ENCODE measurements at regions not wholly inside any gene's neighbourhood (a gene's known extent, or its start where the extent isn't known, plus 50 kb on each side); places are given as distances from the start of the nearest gene placed in this dataset.

DNA sequence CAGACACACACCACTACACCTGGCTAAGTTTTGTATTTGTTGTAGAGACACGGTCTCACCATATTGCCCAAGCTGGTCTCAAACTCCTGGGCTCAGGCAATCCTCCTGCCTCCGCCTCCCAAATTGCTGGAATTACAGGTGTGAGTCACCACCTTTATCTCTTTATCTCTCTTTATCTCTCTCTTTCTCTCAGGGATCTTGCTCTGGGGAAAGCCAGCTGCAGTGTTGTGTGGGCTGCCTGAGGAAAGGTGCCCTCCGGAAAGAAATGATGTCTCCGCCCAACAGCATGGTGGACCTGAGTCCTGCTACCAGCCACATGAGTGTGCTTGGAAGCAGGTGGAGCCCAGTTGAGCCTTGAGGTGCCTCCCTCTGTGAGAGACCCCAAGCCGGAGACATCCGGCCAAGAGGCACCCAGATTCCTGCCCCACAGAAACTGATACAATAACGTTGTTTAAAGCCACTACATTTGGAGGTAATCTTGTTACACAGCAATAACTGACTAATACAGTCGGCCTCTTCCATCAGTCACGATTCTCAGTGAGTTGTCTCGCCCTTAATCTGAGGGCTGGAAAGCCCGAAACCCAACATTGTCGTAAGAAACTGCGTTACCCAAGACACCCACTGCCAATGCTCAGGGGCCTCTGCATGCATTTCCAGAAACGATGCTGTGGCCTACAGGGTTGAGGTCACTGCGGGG is 68.0 kb upstream of the RPH3AL start:
- Histone ChIP-seq H3K14ac (ENCODE audit: insufficient read length) (no peak overlapping the region), H4K5ac (ENCODE audit: insufficient read length, low read depth, low read length) (no peak overlapping the region), H3K4ac (replicated peaks; ENCODE audit: insufficient read length, low read depth, low read length) (no peak overlapping the region), H3K4me2 (ENCODE audit: insufficient read depth in 1 of 2, low read depth in 2 of 2, low read length in 2 of 2) (no peak overlapping the region), H3K56ac (replicated peaks; ENCODE audit: insufficient read length, low read depth, low read length) (no peak overlapping the region), H3K9me3 (ENCODE audit: insufficient read depth in 2 of 2, low read depth in 1 of 2, low read length in 1 of 2) (no peaks in the 10 kb centered on the region), H3K9ac (replicated peaks in 1 of 4; ENCODE audit: extremely low read depth in 1 of 4, low read depth in 3 of 4, low read length in 3 of 4) (no peak overlapping the region), H3K4me1 (replicated peaks in 1 of 4; ENCODE audit: control insufficient read depth in 3 of 4, insufficient read depth in 4 of 4, low read length in 3 of 4) (peaks cover 2 to 3% (median 3%) of the 10 kb centered on the region in 4 experiments; a peak in 6 of 7 replicates), H3K36me3 (ENCODE audit: control insufficient read depth in 2 of 4, insufficient read depth in 4 of 4, low read length in 3 of 4) (no peaks in the 10 kb centered on the region), H4K91ac (replicated peaks; ENCODE audit: insufficient read length, low read length) (no peak overlapping the region), H3K23ac (ENCODE audit: insufficient read length) (no peak overlapping the region), H2AK5ac (ENCODE audit: low read depth, low read length) (no peak overlapping the region), H4K8ac (ENCODE audit: extremely low read depth, insufficient read depth, low read length) (no peak overlapping the region), H3K4me3 (ENCODE audit: extremely low read depth in 1 of 4, insufficient read depth in 2 of 4, low read depth in 3 of 4, low read length in 4 of 4) (no peak overlapping the region), H2BK12ac (ENCODE audit: low read depth, low read length) (no peak overlapping the region), H2BK15ac (ENCODE audit: low read length) (0 out of 2 replicates have a peak overlapping the region, but pooled peaks have one; percentile 72), H2BK20ac (ENCODE audit: low read length) (peak overlapping the region; percentile 48; the same call in 1 of the 2 replicates), H2BK120ac (replicated peaks; ENCODE audit: low read depth, low read length) (no peak overlapping the region), H3K27ac (ENCODE audit: low read depth, low read length) (no peak overlapping the region), H3K23me2 (ENCODE audit: low read depth, low read length) (no peaks in the 10 kb centered on the region), H3K79me1 (ENCODE audit: low read depth, low read length) (no peaks in the 10 kb centered on the region), H2BK5ac (ENCODE audit: low read depth, low read length) (no peak overlapping the region), H2AFZ (ENCODE audit: low read length) (no peak overlapping the region), H4K20me1 (replicated peaks in 1 of 2; ENCODE audit: control insufficient read depth in 1 of 2, insufficient read depth in 2 of 2, low read length in 2 of 2) (no peaks in the 10 kb centered on the region), H3K18ac (ENCODE audit: extremely low read depth, low read length) (no peak overlapping the region), H3K79me2 (ENCODE audit: control insufficient read depth in 1 of 2, insufficient read depth in 2 of 2, low read length in 2 of 2) (no peaks in the 10 kb centered on the region), H3K27me3 (replicated peaks in 1 of 4; ENCODE audit: control insufficient read depth in 3 of 4, extremely low read depth in 1 of 4, insufficient read depth in 3 of 4, low read length in 3 of 4) (no peaks in the 10 kb centered on the region)
- FAIRE-seq (no peak), DNase-seq (ENCODE audit: low read depth in 1 of 2, low spot score in 2 of 2) (no peak)
- CTCF ChIA-PET (ENCODE audit: partially characterized antibody): interaction anchor here (0.9 kb wide), 2 partner anchors 279 to 285 kb away, joined by 3 read pairs; no protein-coding TSS in a partner anchor
- no peak for TF ChIP-seq EP300 (IDR thresholded peaks at IDR 0.05; ENCODE audit: borderline replicate concordance in 1 of 2, low read depth in 2 of 2, low read length in 2 of 2)
- 92% methylated on average over 15 of the region's 15 CpGs; no CpG with 5 or more reads in 1 of the 2 experiments for WGBS, 2 experiments (ENCODE audit: extremely low coverage in 1 of 2, insufficient coverage in 1 of 2, insufficient read length in 1 of 2, insufficient replicate concordance in 2 of 2, low coverage in 1 of 2, low lambda C conversion rate in 2 of 2, missing lambda C conversion rate in 1 of 2)
- POLR2A ChIA-PET (ENCODE audit: partially characterized antibody): no interaction called here

Measured in H1 (cell line).